Lower leg skin (tissue), 4 donors: ENCODE measurements at regions not wholly inside any gene's neighbourhood (a gene's known extent, or its start where the extent isn't known, plus 50 kb on each side); places are given as distances from the start of the nearest gene placed in this dataset.
A peak's percentile ranks its signal among the peaks of the same experiment; 100 is the strongest.

Experiments
- DNase-seq, 2 donors: peaks; one replicate each; pipeline ENCODE4 v3.0.0-alpha.2; 2019; ENCODE audit warnings: low spot score in 2 of 2
- H3K4me3 ChIP-seq: fragments of 200-600 bp; sonication (generic); 2 replicates; pipeline ENCODE4 v1.5.1; 2017; ENCODE audit warnings: mild to moderate bottlenecking, low read depth; ENCODE audit not compliant: poor library complexity, severe bottlenecking
- CTCF ChIP-seq, 3 donors: fragments of 450-650 bp; IDR thresholded peaks; one replicate each; pipeline ENCODE4 v1.5.1; 2016; ENCODE audit warnings: antibody characterized with exemption in 3 of 3, mild to moderate bottlenecking in 3 of 3, moderate library complexity in 2 of 3
- POLR2A ChIP-seq, 2 donors: fragments of 450-650 bp; IDR thresholded peaks; one replicate each; pipeline ENCODE4 v1.6.1; 2016 to 2017; ENCODE audit warnings: antibody characterized with exemption in 2 of 2, mild to moderate bottlenecking in 1 of 2, moderate library complexity in 1 of 2
- WGBS, 2 donors: methylation state at CpG; one replicate each; pipeline ENCODE4 v1.1.5; 2018; 5-methylcytosine and 5-hydroxymethylcytosine counted together
- intact Hi-C: fragments of 100-400 bp; cut with DNase I; formaldehyde crosslinking; loops from one replicate; pipeline ENCODE4 v1.15.0; 2023; ENCODE audit warnings: low total_unique reads

- WGBS, 2 donors = 81 to 93% methylated on average over 5 of the region's 5 CpGs
- intact Hi-C loops = no loop called here
- no peak for DNase-seq
- H3K4me3 ChIP-seq = no peak overlapping the region
- TF ChIP-seq POLR2A (IDR thresholded peaks at IDR 0.05) (no peak), CTCF (IDR thresholded peaks at IDR 0.05) (no peak)
Measured at GRCh38 chr22:27492566-27493201, 308.9 kb downstream of the MN1 start.

GRCh38 chr22:27493796-27494195 lies 307.8 kb downstream of the MN1 start:
- no peak overlapping the region for H3K4me3 ChIP-seq
- TF ChIP-seq CTCF (IDR thresholded peaks at IDR 0.05) (no peak), POLR2A (IDR thresholded peaks at IDR 0.05) (no peak)
- 60 to 64% methylated on average over 4 of the region's 4 CpGs for WGBS, 2 donors
- DNase-seq = no peak
- intact Hi-C loops = no loop called here

- TF ChIP-seq POLR2A (IDR thresholded peaks at IDR 0.05) = no peak
- no peak for TF ChIP-seq CTCF (IDR thresholded peaks at IDR 0.05)
- peak in 1 of 2 donors; percentile 62 for DNase-seq
- H3K4me3 ChIP-seq = no peak overlapping the region
- 90 to 93% methylated on average over 13 of the region's 13 CpGs for WGBS, 2 donors
- intact Hi-C loops = no loop called here
Measured at GRCh38 chr22:27494785-27495184, 306.8 kb downstream of the MN1 start.

GRCh38 chr22:27495325-27495724 lies 306.2 kb downstream of the MN1 start:
- DNase-seq = no peak
- intact Hi-C loops = no loop called here
- 79 to 92% methylated on average over 8 of the region's 8 CpGs for WGBS, 2 donors
- H3K4me3 ChIP-seq = no peak overlapping the region
- TF ChIP-seq POLR2A (IDR thresholded peaks at IDR 0.05) (no peak), CTCF (IDR thresholded peaks at IDR 0.05) (no peak)

GRCh38 chr22:27499121-27499520 lies 302.4 kb downstream of the MN1 start:
- H3K4me3 ChIP-seq = no peak overlapping the region
- 76 to 77% methylated on average over 12 to 13 of the region's 13 CpGs for WGBS, 2 donors
- DNase-seq = no peak
- TF ChIP-seq POLR2A (IDR thresholded peaks at IDR 0.05) (no peak), CTCF (IDR thresholded peaks at IDR 0.05) (no peak)
- intact Hi-C loops = no loop called here
